ENCODE measurements at regions not wholly inside any gene's neighbourhood (a gene's known extent, or its start where the extent isn't known, plus 50 kb on each side); places are given as distances from the start of the nearest gene placed in this dataset.

- DNase-seq (ENCODE audit: low read depth): no peak
These were observed 85.7 kb upstream of the GHITM start for GRCh38 chr10:84053626-84054025.

GRCh38 chr10:84054743-84055142, 84.6 kb upstream of the GHITM start:
- DNase-seq (ENCODE audit: low read depth): no peak

GRCh38 chr10:84059526-84059925, 79.8 kb upstream of the GHITM start:
- DNase-seq (ENCODE audit: low read depth): no peak

- DNase-seq (ENCODE audit: low read depth): no peak
These were observed 75.9 kb upstream of the GHITM start for GRCh38 chr10:84063440-84063839.

- DNase-seq (ENCODE audit: low read depth): no peak
These were observed 73.3 kb upstream of the GHITM start for GRCh38 chr10:84065804-84066601.

GRCh38 chr10:84074521-84074920, 64.8 kb upstream of the GHITM start:
- DNase-seq (ENCODE audit: low read depth): no peak

GRCh38 chr10:84075226-84076046, 63.9 kb upstream of the GHITM start:
- DNase-seq (ENCODE audit: low read depth): no peak

- DNase-seq (ENCODE audit: low read depth): no peak
These were observed 63.3 kb upstream of the GHITM start for GRCh38 chr10:84076047-84076388.

GRCh38 chr10:84076540-84077195, 62.6 kb upstream of the GHITM start:
- no peak for DNase-seq (ENCODE audit: low read depth)

GRCh38 chr10:84077768-84078167, 61.5 kb upstream of the GHITM start:
- no peak for DNase-seq (ENCODE audit: low read depth)

- no peak for DNase-seq (ENCODE audit: low read depth)
These were observed 60.5 kb upstream of the GHITM start for GRCh38 chr10:84078771-84079170.

- DNase-seq (ENCODE audit: low read depth): no peak
These were observed 55.0 kb upstream of the GHITM start for GRCh38 chr10:84084342-84084741.

- no peak for DNase-seq (ENCODE audit: low read depth)
These were observed 52.1 kb upstream of the GHITM start for GRCh38 chr10:84087202-84087601.

- no peak for DNase-seq (ENCODE audit: low read depth)
These were observed 50.7 kb upstream of the GHITM start for GRCh38 chr10:84088626-84089025.

GRCh38 chr10:84089162-84089561, 50.1 kb upstream of the GHITM start:
- no peak for DNase-seq (ENCODE audit: low read depth)

All from stimulated activated CD8-positive, alpha-beta memory T cell treated with anti-CD3 and anti-CD28 coated beads, Interleukin-4, amount 100 ng/mL, for 24 hours (primary cell).